ENCODE measurements at regions not wholly inside any gene's neighbourhood (a gene's known extent, or its start where the extent isn't known, plus 50 kb on each side); places are given as distances from the start of the nearest gene placed in this dataset.

DNA sequence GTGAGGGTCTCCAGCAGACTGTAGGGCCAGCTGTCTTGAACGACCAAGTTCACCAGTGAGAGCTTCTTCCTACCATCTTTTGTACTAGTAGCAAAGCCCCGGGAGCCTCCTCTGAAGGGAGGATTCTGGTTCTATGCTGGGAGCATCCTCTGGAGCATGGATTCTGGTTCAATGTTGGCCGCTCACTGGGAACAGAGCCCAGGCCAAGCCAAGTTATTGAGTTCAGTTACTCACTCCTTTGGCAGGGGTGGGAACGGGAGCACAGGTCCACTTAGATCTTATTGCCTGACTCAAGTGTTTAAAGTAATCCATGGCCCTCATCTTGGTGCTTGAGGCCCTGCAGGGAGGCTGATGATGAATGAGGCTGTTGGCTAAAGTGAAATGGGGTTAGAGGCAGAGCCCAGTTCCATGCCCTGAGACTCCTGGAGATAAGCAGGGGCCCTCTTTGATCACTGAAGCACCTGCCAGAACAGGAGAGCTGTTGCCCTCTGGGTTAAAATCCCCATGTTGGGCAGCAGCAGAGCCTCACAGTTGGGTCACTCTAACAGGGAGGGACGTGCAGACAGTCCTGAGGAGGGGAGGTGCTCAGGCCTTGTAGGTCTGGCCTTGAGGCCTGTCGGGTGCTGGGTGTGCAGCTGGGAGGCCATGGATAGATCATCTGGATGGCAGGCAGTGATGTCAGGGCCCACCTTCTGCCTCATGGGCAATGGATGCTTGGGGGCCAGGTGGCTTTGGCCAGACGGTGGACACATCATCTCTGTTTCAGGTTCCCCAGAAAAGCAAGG, 98.3 kb upstream of the SYNDIG1 start:
- 89 to 90% methylated on average over 7 of the region's 7 CpGs for WGBS, 2 donors
- Histone ChIP-seq H3K4me3 (no peak overlapping the region), H3K9me3 (no peaks in the 10 kb centered on the region), H3K27me3 (no peaks in the 10 kb centered on the region), H3K4me1 (peaks cover 0 to 1% (median under 1%) of the 10 kb centered on the region in 4 donors), H3K36me3 (no peaks in the 10 kb centered on the region), H3K27ac (no peak overlapping the region)
- no peak for DNase-seq
- TF ChIP-seq CTCF (IDR thresholded peaks at IDR 0.05) (no peak), EP300 (IDR thresholded peaks at IDR 0.05) (no peak), POLR2AphosphoS5 (IDR thresholded peaks at IDR 0.05) (no peak), POLR2A (IDR thresholded peaks at IDR 0.05) (no peak)
- intact Hi-C loops (cut with DNase I): loop anchor here (10.0 kb wide), 1 partner anchor 94 kb away; the partner anchor contains the start of gene SYNDIG1

GRCh38 chr20:24370249-24370648, 99.2 kb upstream of the SYNDIG1 start:
- Histone ChIP-seq H3K27ac (no peak overlapping the region), H3K4me1 (no peaks in the 10 kb centered on the region), H3K27me3 (no peaks in the 10 kb centered on the region), H3K36me3 (no peaks in the 10 kb centered on the region), H3K9me3 (no peaks in the 10 kb centered on the region), H3K4me3 (no peak overlapping the region)
- intact Hi-C loops (cut with DNase I): loop anchor here (10.0 kb wide), 1 partner anchor 95 kb away; the partner anchor contains the start of gene SYNDIG1
- 61 to 83% methylated on average over 6 of the region's 6 CpGs for WGBS, 2 donors
- no peak for TF ChIP-seq CTCF (IDR thresholded peaks at IDR 0.05)
- no peak for TF ChIP-seq POLR2A (IDR thresholded peaks at IDR 0.05)
- TF ChIP-seq POLR2AphosphoS5 (IDR thresholded peaks at IDR 0.05): no peak
- no peak for TF ChIP-seq EP300 (IDR thresholded peaks at IDR 0.05)
- DNase-seq: no peak

DNA sequence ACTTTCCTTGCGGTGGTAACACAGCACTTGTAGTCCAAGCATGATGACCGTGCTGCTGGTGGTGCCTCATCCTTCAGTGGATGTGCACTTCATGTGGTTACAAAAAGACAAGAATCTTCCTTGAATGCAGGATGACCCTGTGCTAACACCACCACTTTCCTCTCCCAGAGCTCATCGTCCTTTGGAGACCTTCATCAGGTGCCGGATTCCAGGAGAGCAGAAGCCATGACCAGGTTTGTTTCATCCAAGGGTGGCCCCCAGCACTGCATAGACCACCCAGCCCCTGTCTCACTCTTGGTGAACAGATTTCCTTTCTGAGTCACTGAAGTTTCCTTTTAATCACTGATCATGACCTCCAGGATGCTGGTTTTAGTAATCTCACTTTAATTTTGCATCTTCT, 101.2 kb upstream of the SYNDIG1 start:
- Histone ChIP-seq H3K4me1 (no peaks in the 10 kb centered on the region), H3K4me3 (no peak overlapping the region), H3K27ac (no peak overlapping the region), H3K9me3 (no peaks in the 10 kb centered on the region), H3K36me3 (no peaks in the 10 kb centered on the region), H3K27me3 (no peaks in the 10 kb centered on the region)
- 95% methylated on average over 4 of the region's 4 CpGs for WGBS, 2 donors
- TF ChIP-seq EP300 (IDR thresholded peaks at IDR 0.05): no peak
- no peak for DNase-seq
- intact Hi-C loops (cut with DNase I): no loop called here

DNA sequence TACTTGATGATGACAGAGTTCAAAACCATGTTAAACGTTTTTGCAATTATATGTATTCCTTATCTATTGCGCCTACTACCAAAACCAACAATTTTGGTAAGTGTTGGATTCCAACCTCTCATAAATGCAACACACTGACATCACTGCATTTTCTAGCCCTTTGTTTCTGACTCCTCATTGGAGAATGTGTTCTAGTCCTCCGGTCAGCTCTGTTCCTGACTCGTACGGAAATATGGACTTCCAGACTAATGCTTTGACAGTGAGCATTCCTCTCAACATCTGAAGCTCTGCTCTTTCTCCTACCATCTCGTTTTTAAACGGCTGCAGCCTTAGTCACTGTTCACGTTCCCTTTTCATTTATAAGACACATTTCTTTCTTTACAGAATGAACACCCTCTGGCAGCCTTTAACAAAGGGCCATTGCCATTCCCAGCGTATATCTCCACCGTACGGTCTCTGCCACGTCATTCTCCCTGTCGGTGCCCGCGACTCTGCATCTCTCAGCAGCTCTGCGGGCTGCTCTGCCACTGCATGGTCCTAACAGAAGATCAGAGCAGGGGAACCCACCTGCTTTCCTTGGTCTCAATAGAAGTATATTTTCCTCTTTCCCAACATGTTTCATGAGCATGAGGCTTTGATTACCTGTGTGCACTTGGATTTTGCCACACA, 103.0 kb upstream of the SYNDIG1 start:
- Histone ChIP-seq H3K27ac (no peak overlapping the region), H3K4me3 (no peak overlapping the region), H3K9me3 (peaks cover 0 to 6% (median 0%) of the 10 kb centered on the region in 4 donors), H3K36me3 (no peaks in the 10 kb centered on the region), H3K4me1 (no peaks in the 10 kb centered on the region), H3K27me3 (no peaks in the 10 kb centered on the region)
- TF ChIP-seq CTCF (IDR thresholded peaks at IDR 0.05) (no peak), POLR2A (IDR thresholded peaks at IDR 0.05) (no peak), POLR2AphosphoS5 (IDR thresholded peaks at IDR 0.05) (no peak), EP300 (IDR thresholded peaks at IDR 0.05) (no peak)
- intact Hi-C loops (cut with DNase I): no loop called here
- DNase-seq: no peak
- WGBS, 2 donors: 91% methylated on average over 16 of the region's 16 CpGs

- Histone ChIP-seq H3K27ac (no peak overlapping the region), H3K9me3 (peaks cover 0 to 7% (median 0%) of the 10 kb centered on the region in 4 donors), H3K27me3 (no peaks in the 10 kb centered on the region), H3K4me1 (no peaks in the 10 kb centered on the region), H3K4me3 (no peak overlapping the region), H3K36me3 (no peaks in the 10 kb centered on the region)
- no peak for DNase-seq
- WGBS, 2 donors: 70 to 80% methylated on average over 3 of the region's 3 CpGs
- intact Hi-C loops (cut with DNase I): no loop called here
- TF ChIP-seq POLR2AphosphoS5 (IDR thresholded peaks at IDR 0.05) (no peak), EP300 (IDR thresholded peaks at IDR 0.05) (no peak), CTCF (IDR thresholded peaks at IDR 0.05) (no peak), POLR2A (IDR thresholded peaks at IDR 0.05) (no peak)
Measured at GRCh38 chr20:24365670-24366069, 103.8 kb upstream of the SYNDIG1 start.

All from sigmoid colon (tissue), 6 donors.